Activated CD4-positive, alpha-beta T cell treated with anti-CD3 and anti-CD28 coated beads for 24 hours (primary cell): ENCODE measurements at regions not wholly inside any gene's neighbourhood (a gene's known extent, or its start where the extent isn't known, plus 50 kb on each side); places are given as distances from the start of the nearest gene placed in this dataset.

Experiments used
- DNase-seq, 2 donors: peaks; one replicate each; pipeline ENCODE4 v3.0.0-alpha.2; 2020; ENCODE audit warnings: low read depth in 2 of 2

GRCh38 chr14:38847161-38847560, 255.9 kb downstream of the SEC23A start:
- DNase-seq = no peak

GRCh38 chr14:38839694-38840365, 263.2 kb downstream of the SEC23A start:
- no peak for DNase-seq

GRCh38 chr14:38838979-38839323, 264.1 kb downstream of the SEC23A start:
- no peak for DNase-seq

GRCh38 chr14:38838049-38838978, 264.7 kb downstream of the SEC23A start:
- no peak for DNase-seq

GRCh38 chr14:38837343-38838048, 265.5 kb downstream of the SEC23A start:
- DNase-seq = no peak

GRCh38 chr14:38836539-38836938, 266.5 kb downstream of the SEC23A start:
- no peak for DNase-seq

- no peak for DNase-seq
Observed at GRCh38 chr14:38835874-38836273, 267.2 kb downstream of the SEC23A start.

- no peak for DNase-seq
Observed at GRCh38 chr14:38828183-38828827, 274.7 kb downstream of the SEC23A start.

- no peak for DNase-seq
Observed at GRCh38 chr14:38824706-38825105, 278.3 kb downstream of the SEC23A start.

- no peak for DNase-seq
Observed at GRCh38 chr14:38818555-38818954, 284.5 kb downstream of the SEC23A start.

- no peak for DNase-seq
Observed at GRCh38 chr14:38808734-38809455, 294.1 kb downstream of the SEC23A start.

- no peak for DNase-seq
Observed at GRCh38 chr14:38799671-38800070, 303.4 kb downstream of the SEC23A start.

- no peak for DNase-seq
Observed at GRCh38 chr14:38794677-38795076, 308.4 kb downstream of the SEC23A start.

GRCh38 chr14:38791862-38792261, 311.2 kb downstream of the SEC23A start:
- no peak for DNase-seq

GRCh38 chr14:38790916-38791315, 312.1 kb downstream of the SEC23A start:
- DNase-seq = no peak

- no peak for DNase-seq
Observed at GRCh38 chr14:38789805-38790204, 313.2 kb downstream of the SEC23A start.

- DNase-seq = no peak
Observed at GRCh38 chr14:38788060-38788459, 315.0 kb downstream of the SEC23A start.

- no peak for DNase-seq
Observed at GRCh38 chr14:38786921-38787320, 316.1 kb downstream of the SEC23A start.

- no peak for DNase-seq
Observed at GRCh38 chr14:38777401-38777800, 325.6 kb downstream of the SEC23A start.

GRCh38 chr14:38775986-38776385, 327.0 kb downstream of the SEC23A start:
- DNase-seq = no peak

GRCh38 chr14:38774162-38774561, 328.9 kb downstream of the SEC23A start:
- no peak for DNase-seq
